Upper lobe of left lung (tissue), 6 donors: ENCODE measurements at regions not wholly inside any gene's neighbourhood (a gene's known extent, or its start where the extent isn't known, plus 50 kb on each side); places are given as distances from the start of the nearest gene placed in this dataset.

Experiments used
- ATAC-seq, 2 donors: fragments of 200-7000 bp; cut with Tn5 transposase; one replicate each; pipeline ENCODE4 v1.9.1; 2022; ENCODE audit warnings: mild to moderate bottlenecking in 2 of 2, moderate library complexity in 2 of 2; ENCODE audit not compliant: low FRiP score in 2 of 2
- DNase-seq, 2 donors: peaks; one replicate each; pipeline ENCODE4 v3.0.0-alpha.2; 2019 to 2020
- H3K27ac ChIP-seq, 4 donors: fragments of 200-600 bp; sonication (generic); one replicate each; pipeline ENCODE4 v1.5.1; 2016 to 2019
- H3K27me3 ChIP-seq, 4 donors: fragments of 200-600 bp; sonication (generic); one replicate each; pipeline ENCODE4 v1.5.1; 2017 to 2019
- H3K36me3 ChIP-seq, 4 donors: fragments of 200-600 bp; sonication (generic); one replicate each; pipeline ENCODE4 v1.5.1; 2016 to 2019
- H3K4me1 ChIP-seq, 4 donors: fragments of 200-600 bp; sonication (generic); one replicate each; pipeline ENCODE4 v1.5.1; 2018 to 2019
- H3K4me3 ChIP-seq, 4 donors: fragments of 200-600 bp; sonication (generic); one replicate each; pipeline ENCODE4 v1.5.1; 2017 to 2019; ENCODE audit warnings: mild to moderate bottlenecking in 2 of 4, moderate library complexity in 1 of 4
- H3K9me3 ChIP-seq, 4 donors: fragments of 200-600 bp; sonication (generic); one replicate each; pipeline ENCODE4 v1.5.1; 2018 to 2019
- CTCF ChIP-seq, 6 experiments: fragments of 450-650 bp in 4 of 6; fragments of 200-600 bp in 2 of 6; sonication (generic) in 2 of 6; IDR thresholded peaks; one replicate each; pipeline ENCODE4 v1.5.1; 2016 to 2019; ENCODE audit warnings: antibody characterized with exemption in 6 of 6
- EP300 ChIP-seq, 4 donors: sonication (generic); formaldehyde crosslinking; IDR thresholded peaks; one replicate each; pipeline ENCODE4 v1.5.1; 2017; ENCODE audit warnings: antibody characterized with exemption in 4 of 4, control low read depth in 2 of 4
- POLR2A ChIP-seq, 4 donors: fragments of 450-650 bp; IDR thresholded peaks; one replicate each; pipeline ENCODE4 v1.5.1; 2016 to 2017; ENCODE audit warnings: antibody characterized with exemption in 4 of 4, mild to moderate bottlenecking in 2 of 4
- POLR2AphosphoS5 ChIP-seq, 2 donors: sonication (generic); formaldehyde crosslinking; IDR thresholded peaks; one replicate each; pipeline ENCODE4 v1.5.1; 2017; ENCODE audit warnings: antibody characterized with exemption in 2 of 2
- WGBS, 2 donors: methylation state at CpG; one replicate each; pipeline ENCODE4 v1.1.5; 2017 to 2018; 5-methylcytosine and 5-hydroxymethylcytosine counted together
- donor health status: DM: no; HTN: no; CAD: no; lungs with moderate emphysema.
- donor health status: DM: no; HTN: yes; CAD: no; lungs with severe emphysema.

- peaks cover 0 to 6% (median 0%) of the 10 kb centered on the region in 4 donors for H3K4me1 ChIP-seq
- TF ChIP-seq POLR2AphosphoS5 (IDR thresholded peaks at IDR 0.05) (no peak), CTCF (IDR thresholded peaks at IDR 0.05) (no peak)
- DNase-seq (no peak), ATAC-seq (no peak)
- no peaks in the 10 kb centered on the region for H3K27me3 ChIP-seq
- 9 to 13% methylated on average over 2 of the region's 2 CpGs for WGBS, 2 donors
- H3K9me3 ChIP-seq = no peaks in the 10 kb centered on the region
- no peaks in the 10 kb centered on the region for H3K36me3 ChIP-seq
- H3K27ac ChIP-seq = peak overlapping the region; percentile 68 to 83 (median 80)
- H3K4me3 ChIP-seq = peak overlapping the region; percentile 12 to 65 (median 52)
These were observed 70.7 kb upstream of the NFKB1 start for GRCh38 chr4:102430461-102430910.

GRCh38 chr4:102431608-102431961, 69.6 kb upstream of the NFKB1 start:
- TF ChIP-seq CTCF (IDR thresholded peaks at IDR 0.05) (no peak), POLR2AphosphoS5 (IDR thresholded peaks at IDR 0.05) (no peak), EP300 (IDR thresholded peaks at IDR 0.05) (no peak), POLR2A (IDR thresholded peaks at IDR 0.05) (no peak)
- Histone ChIP-seq H3K27ac (peak overlapping the region in 3 of 4 donors; percentile 77 to 83 (median 83)), H3K9me3 (no peaks in the 10 kb centered on the region), H3K4me3 (peak overlapping the region in 3 of 4 donors; percentile 44 to 65 (median 60)), H3K4me1 (peaks cover 0 to 6% (median 0%) of the 10 kb centered on the region in 4 donors), H3K27me3 (no peaks in the 10 kb centered on the region), H3K36me3 (no peaks in the 10 kb centered on the region)
- DNase-seq (no peak), ATAC-seq (no peak)

- no peaks in the 10 kb centered on the region for H3K9me3 ChIP-seq
- peaks cover 12 to 22% (median 15%) of the 10 kb centered on the region in 4 donors for H3K4me1 ChIP-seq
- no peak for DNase-seq
- H3K27ac ChIP-seq = no peak overlapping the region
- no peaks in the 10 kb centered on the region for H3K27me3 ChIP-seq
- 92 to 93% methylated on average over 3 of the region's 3 CpGs for WGBS, 2 donors
- no peaks in the 10 kb centered on the region for H3K36me3 ChIP-seq
- H3K4me3 ChIP-seq = no peak overlapping the region
- TF ChIP-seq POLR2A (IDR thresholded peaks at IDR 0.05) (no peak), POLR2AphosphoS5 (IDR thresholded peaks at IDR 0.05) (no peak), EP300 (IDR thresholded peaks at IDR 0.05) (no peak), CTCF (IDR thresholded peaks at IDR 0.05) (no peak)
- no peak for ATAC-seq
These were observed 64.0 kb upstream of the NFKB1 start for GRCh38 chr4:102437111-102437510.

- Histone ChIP-seq H3K36me3 (no peaks in the 10 kb centered on the region), H3K4me1 (peaks cover 12 to 22% (median 15%) of the 10 kb centered on the region in 4 donors), H3K27ac (peak overlapping the region; percentile 2 to 67 (median 34)), H3K4me3 (no peak overlapping the region), H3K27me3 (no peaks in the 10 kb centered on the region), H3K9me3 (no peaks in the 10 kb centered on the region)
- TF ChIP-seq EP300 (IDR thresholded peaks at IDR 0.05) (no peak), POLR2AphosphoS5 (IDR thresholded peaks at IDR 0.05) (no peak), POLR2A (IDR thresholded peaks at IDR 0.05) (no peak), CTCF (IDR thresholded peaks at IDR 0.05) (no peak)
- DNase-seq = no peak
- ATAC-seq = peak in 1 of 2 donors; percentile 69
- 79 to 85% methylated on average over 4 of the region's 4 CpGs for whole genome bisulfite sequencing, 2 donors
These were observed 62.5 kb upstream of the NFKB1 start for GRCh38 chr4:102438396-102439235.

- 22 to 25% methylated on average over 3 of the region's 3 CpGs for WGBS, 2 donors
- Histone ChIP-seq H3K27me3 (no peaks in the 10 kb centered on the region), H3K4me1 (peaks cover 12 to 22% (median 15%) of the 10 kb centered on the region in 4 donors), H3K4me3 (no peak overlapping the region), H3K36me3 (no peaks in the 10 kb centered on the region), H3K27ac (peak overlapping the region; percentile 2 to 66 (median 59)), H3K9me3 (no peaks in the 10 kb centered on the region)
- DNase-seq (no peak), ATAC-seq (peak; percentile 55 to 85)
- TF ChIP-seq POLR2AphosphoS5 (IDR thresholded peaks at IDR 0.05) (peak in 1 of 2 donors; percentile 74), EP300 (IDR thresholded peaks at IDR 0.05) (peak in 1 of 4 donors; percentile 78), POLR2A (IDR thresholded peaks at IDR 0.05) (no peak), CTCF (IDR thresholded peaks at IDR 0.05) (no peak)
These were observed 61.9 kb upstream of the NFKB1 start for GRCh38 chr4:102439236-102439614.
